Right lobe of liver (tissue), 6 donors: ENCODE measurements at regions not wholly inside any gene's neighbourhood (a gene's known extent, or its start where the extent isn't known, plus 50 kb on each side); places are given as distances from the start of the nearest gene placed in this dataset.

ENCODE experiments used
- ATAC-seq, 4 donors: fragments of 200-7000 bp; cut with Tn5 transposase; one replicate each; pipeline ENCODE4 v1.9.1; 2020; ENCODE audit warnings: mild to moderate bottlenecking in 4 of 4, moderate library complexity in 4 of 4
- DNase-seq, 3 donors: peaks; one replicate each; pipeline ENCODE4 v3.0.0-alpha.2; 2020
- H3K27ac ChIP-seq, 3 donors: fragments of 200-600 bp; one replicate each; pipeline ENCODE4 v1.8.0; 2022
- H3K27me3 ChIP-seq, 2 donors: fragments of 200-600 bp; one replicate each; pipeline ENCODE4 v1.8.0; 2022
- H3K36me3 ChIP-seq, 4 donors: fragments of 200-600 bp; sonication (generic) in 1 of 4; one replicate each; pipeline versions ENCODE4 v1.5.1 to v1.8.0; 2017 to 2022; ENCODE audit warnings: control low read depth in 1 of 4
- H3K4me1 ChIP-seq, 4 donors: fragments of 200-600 bp; sonication (generic) in 1 of 4; one replicate each; pipeline versions ENCODE4 v1.5.1 to v1.8.0; 2017 to 2022; ENCODE audit warnings: control low read depth in 1 of 4
- H3K4me3 ChIP-seq, 3 donors: fragments of 200-600 bp; one replicate each; pipeline ENCODE4 v1.8.0; 2022
- H3K9me3 ChIP-seq, 4 donors: fragments of 200-600 bp; sonication (generic) in 1 of 4; one replicate each; pipeline versions ENCODE4 v1.5.1 to v1.8.0; 2017 to 2022; ENCODE audit warnings: control low read depth in 1 of 4
- POLR2A ChIP-seq: fragments of 450-650 bp; IDR thresholded peaks from one replicate; pipeline ENCODE4 v1.6.1; 2017; ENCODE audit warnings: antibody characterized with exemption, mild to moderate bottlenecking
- WGBS: methylation state at CpG from one replicate; pipeline ENCODE4 v1.1.6; 2018; ENCODE audit warnings: low coverage, low lambda C conversion rate; ENCODE audit not compliant: insufficient coverage; ENCODE audit errors: missing lambda C conversion rate; 5-methylcytosine and 5-hydroxymethylcytosine counted together
- intact Hi-C, 2 donors: fragments of 100-400 bp; cut with DNase I; formaldehyde crosslinking; loops; one replicate each; pipeline versions ENCODE4 v1.11.2 to v1.14.1; 2022
- TF ChIP-seq, protein P1 (sequence below), 4 donors: fragments of 200-600 bp in 3 of 4; fragments of 450-650 bp in 1 of 4; IDR thresholded peaks; one replicate each; pipeline versions ENCODE4 v1.5.1 to v1.8.0; 2016 to 2022; ENCODE audit warnings: antibody characterized with exemption in 4 of 4, mild to moderate bottlenecking in 2 of 4
- donor health status: DM: no; HTN: yes; CAD: no.
- donor health status: DM: no; HTN: no; CAD: no.
- donor health status: DM: no; HTN: no; CAD: no.
- donor health status: DM: no; HTN: yes; CAD: no.
- donor health status: DM: no; HTN: yes; CAD: no.

DNA sequence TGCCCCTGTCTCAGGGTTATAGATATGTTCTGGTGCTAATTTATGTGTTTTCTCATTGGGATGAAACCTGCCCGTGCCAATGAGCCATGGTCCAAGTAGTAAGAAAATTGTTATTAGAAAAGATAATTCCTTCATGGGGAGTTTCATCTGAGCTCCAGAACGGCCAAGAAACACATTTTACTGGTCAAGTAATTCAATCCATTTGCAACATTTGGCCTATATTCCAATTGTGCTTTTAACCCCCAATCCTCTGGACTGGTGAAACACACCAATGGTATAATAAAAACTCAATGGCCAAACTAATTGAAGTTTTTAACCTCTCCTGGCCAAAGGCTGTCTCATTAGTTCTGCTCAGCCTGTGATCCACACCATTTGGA lies 53.7 kb upstream of the XCR1 start:
- WGBS = 48% methylated on average over 2 of the region's 2 CpGs
- DNase-seq = no peak
- Histone ChIP-seq H3K27me3 (no peaks in the 10 kb centered on the region), H3K9me3 (no peaks in the 10 kb centered on the region), H3K4me3 (no peak overlapping the region), H3K36me3 (no peaks in the 10 kb centered on the region), H3K27ac (no peak overlapping the region), H3K4me1 (no peaks in the 10 kb centered on the region)
- no peak for ATAC-seq
- no peak for TF ChIP-seq POLR2A
- TF ChIP-seq, protein P1, sequence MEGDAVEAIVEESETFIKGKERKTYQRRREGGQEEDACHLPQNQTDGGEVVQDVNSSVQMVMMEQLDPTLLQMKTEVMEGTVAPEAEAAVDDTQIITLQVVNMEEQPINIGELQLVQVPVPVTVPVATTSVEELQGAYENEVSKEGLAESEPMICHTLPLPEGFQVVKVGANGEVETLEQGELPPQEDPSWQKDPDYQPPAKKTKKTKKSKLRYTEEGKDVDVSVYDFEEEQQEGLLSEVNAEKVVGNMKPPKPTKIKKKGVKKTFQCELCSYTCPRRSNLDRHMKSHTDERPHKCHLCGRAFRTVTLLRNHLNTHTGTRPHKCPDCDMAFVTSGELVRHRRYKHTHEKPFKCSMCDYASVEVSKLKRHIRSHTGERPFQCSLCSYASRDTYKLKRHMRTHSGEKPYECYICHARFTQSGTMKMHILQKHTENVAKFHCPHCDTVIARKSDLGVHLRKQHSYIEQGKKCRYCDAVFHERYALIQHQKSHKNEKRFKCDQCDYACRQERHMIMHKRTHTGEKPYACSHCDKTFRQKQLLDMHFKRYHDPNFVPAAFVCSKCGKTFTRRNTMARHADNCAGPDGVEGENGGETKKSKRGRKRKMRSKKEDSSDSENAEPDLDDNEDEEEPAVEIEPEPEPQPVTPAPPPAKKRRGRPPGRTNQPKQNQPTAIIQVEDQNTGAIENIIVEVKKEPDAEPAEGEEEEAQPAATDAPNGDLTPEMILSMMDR (IDR thresholded peaks at IDR 0.05) = no peak
- intact Hi-C loops = loop anchor here in 1 of 2 donors (10.0 kb wide), 1 partner anchor 316 kb away; no protein-coding TSS in a partner anchor

DNA sequence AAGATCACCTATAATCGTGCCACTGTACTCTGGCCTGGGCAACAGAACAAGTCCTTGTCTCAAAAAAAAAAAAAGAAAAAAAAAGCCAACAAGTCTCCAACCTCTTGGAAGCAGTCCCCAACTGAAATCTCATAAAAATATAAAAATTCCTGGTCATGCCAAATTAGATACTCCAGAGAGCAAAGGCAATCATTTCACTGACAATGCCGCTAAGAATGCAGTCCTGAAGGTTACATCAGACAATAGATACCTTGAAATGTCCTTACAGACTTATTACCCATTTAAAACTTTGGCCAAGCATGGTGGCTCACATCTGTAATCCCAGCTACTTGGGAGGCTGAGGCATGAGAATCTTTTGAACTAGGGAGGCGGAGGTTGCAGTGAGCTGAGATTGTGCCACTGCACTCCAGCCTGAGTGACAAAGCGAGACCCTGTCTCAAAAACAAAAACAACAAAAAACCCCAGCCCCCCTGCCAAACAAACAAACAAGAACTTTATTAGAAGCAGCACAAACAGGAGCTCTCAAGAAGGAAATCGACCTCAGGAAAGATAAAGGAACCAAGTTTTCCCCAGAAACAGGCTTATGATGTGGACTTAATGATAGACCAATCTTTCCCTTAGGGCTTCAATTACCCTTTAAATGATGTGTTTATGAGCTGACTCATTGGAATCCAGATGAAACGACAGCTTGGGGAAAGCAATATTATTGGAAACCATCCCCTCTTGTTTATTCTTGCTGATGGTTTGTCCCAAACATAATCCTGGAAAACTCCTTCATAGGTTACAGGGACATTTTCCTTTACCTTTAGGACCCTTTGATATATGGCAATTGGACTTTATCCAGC lies 53.1 kb upstream of the XCR1 start:
- intact Hi-C loops = loop anchor here in 1 of 2 donors (10.0 kb wide), 1 partner anchor 316 kb away; no protein-coding TSS in a partner anchor
- Histone ChIP-seq H3K9me3 (no peaks in the 10 kb centered on the region), H3K36me3 (no peaks in the 10 kb centered on the region), H3K4me1 (no peaks in the 10 kb centered on the region), H3K27me3 (no peaks in the 10 kb centered on the region), H3K27ac (no peak overlapping the region), H3K4me3 (no peak overlapping the region)
- TF ChIP-seq POLR2A = no peak
- TF ChIP-seq, protein P1 (IDR thresholded peaks at IDR 0.05) = no peak
- ATAC-seq (no peak), DNase-seq (no peak)
- 68% methylated on average over 5 of the region's 6 CpGs for WGBS

DNA sequence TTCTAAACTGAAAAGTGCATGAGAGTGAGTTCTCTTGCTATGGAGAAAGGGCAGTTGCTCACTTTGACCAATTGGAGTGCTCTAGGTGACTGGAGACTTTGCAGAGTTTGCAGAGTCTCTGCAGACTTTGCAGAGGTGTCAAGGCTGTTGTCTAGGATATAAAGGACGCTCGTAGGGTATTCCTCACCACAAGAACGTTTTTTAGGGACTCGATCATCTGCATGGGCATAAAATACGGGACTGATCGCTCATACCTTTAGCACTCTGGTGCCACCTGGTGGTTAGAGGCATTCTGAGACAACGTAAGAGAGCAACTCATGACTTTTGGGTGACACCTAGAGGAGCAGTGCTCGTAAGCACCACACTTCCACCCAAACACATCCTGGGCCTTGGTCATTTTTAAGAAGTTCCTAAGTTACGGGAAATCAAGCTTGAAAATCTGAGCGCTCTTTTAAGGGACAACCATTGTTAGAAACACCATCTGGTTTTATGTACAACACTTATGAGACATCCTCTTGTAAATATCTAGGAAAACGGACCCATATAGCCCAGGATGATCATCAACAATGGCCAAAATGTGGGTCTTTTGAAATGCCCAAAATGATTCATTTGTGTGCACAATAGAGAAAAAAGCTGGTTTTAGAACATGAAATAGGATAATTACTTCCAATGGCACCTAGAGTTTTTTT lies 51.6 kb upstream of the XCR1 start:
- H3K4me1 ChIP-seq = no peaks in the 10 kb centered on the region
- WGBS = 9% methylated on average over 11 of the region's 11 CpGs
- DNase-seq (peak; percentile 66 to 90 (median 77)), ATAC-seq (peak; percentile 100)
- no peak overlapping the region for H3K27ac ChIP-seq
- TF ChIP-seq, protein P1 (IDR thresholded peaks at IDR 0.05) = peak; percentile 95 to 99 (median 98)
- TF ChIP-seq POLR2A = no peak
- intact Hi-C loops = loop anchor here (5.0 kb wide), 2 partner anchors 137 to 142 kb away; partner anchors contain the start of gene CXCR6 (in 1 of the 2)
- H3K9me3 ChIP-seq = no peaks in the 10 kb centered on the region
- H3K27me3 ChIP-seq = no peaks in the 10 kb centered on the region
- H3K36me3 ChIP-seq = no peaks in the 10 kb centered on the region
- H3K4me3 ChIP-seq = no peak overlapping the region
